Uterus (tissue), 2 donors: ENCODE measurements at regions not wholly inside any gene's neighbourhood (a gene's known extent, or its start where the extent isn't known, plus 50 kb on each side); places are given as distances from the start of the nearest gene placed in this dataset.

ENCODE experiments used
- POLR2A ChIP-seq, 2 donors: fragments of 450-650 bp; IDR thresholded peaks; one replicate each; pipeline ENCODE4 v1.6.1; 2016; ENCODE audit warnings: antibody characterized with exemption in 2 of 2, mild to moderate bottlenecking in 1 of 2, moderate library complexity in 1 of 2
- TF ChIP-seq, protein P1 (sequence below), 4 experiments: fragments of 200-600 bp in 2 of 4; fragments of 450-650 bp in 2 of 4; sonication (generic) in 2 of 4; IDR thresholded peaks; one replicate each; pipeline ENCODE4 v1.5.1; 2016 to 2019; ENCODE audit warnings: antibody characterized with exemption in 4 of 4, mild to moderate bottlenecking in 2 of 4, moderate library complexity in 1 of 4

DNA sequence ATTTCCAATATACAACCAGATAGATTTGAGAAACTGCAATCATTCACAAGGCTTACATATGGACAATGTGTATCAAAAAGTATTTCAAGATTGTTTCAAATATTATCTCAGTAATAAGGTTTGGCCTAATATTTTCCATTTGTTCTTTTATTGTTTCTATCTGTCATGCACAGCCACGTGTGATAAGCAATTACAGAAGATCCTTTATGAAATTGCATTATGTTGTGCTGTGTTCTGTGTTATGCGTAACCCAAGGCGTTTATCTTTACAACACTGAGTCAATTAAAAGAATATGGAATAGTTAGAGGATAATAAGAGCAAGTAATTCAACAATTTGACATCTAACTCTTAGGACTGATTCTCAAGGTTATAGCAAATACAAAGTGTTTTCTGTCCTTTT lies 1009.3 kb upstream of the PRMT6 start:
- TF ChIP-seq, protein P1, sequence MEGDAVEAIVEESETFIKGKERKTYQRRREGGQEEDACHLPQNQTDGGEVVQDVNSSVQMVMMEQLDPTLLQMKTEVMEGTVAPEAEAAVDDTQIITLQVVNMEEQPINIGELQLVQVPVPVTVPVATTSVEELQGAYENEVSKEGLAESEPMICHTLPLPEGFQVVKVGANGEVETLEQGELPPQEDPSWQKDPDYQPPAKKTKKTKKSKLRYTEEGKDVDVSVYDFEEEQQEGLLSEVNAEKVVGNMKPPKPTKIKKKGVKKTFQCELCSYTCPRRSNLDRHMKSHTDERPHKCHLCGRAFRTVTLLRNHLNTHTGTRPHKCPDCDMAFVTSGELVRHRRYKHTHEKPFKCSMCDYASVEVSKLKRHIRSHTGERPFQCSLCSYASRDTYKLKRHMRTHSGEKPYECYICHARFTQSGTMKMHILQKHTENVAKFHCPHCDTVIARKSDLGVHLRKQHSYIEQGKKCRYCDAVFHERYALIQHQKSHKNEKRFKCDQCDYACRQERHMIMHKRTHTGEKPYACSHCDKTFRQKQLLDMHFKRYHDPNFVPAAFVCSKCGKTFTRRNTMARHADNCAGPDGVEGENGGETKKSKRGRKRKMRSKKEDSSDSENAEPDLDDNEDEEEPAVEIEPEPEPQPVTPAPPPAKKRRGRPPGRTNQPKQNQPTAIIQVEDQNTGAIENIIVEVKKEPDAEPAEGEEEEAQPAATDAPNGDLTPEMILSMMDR (IDR thresholded peaks at IDR 0.05) = no peak
- TF ChIP-seq POLR2A (IDR thresholded peaks at IDR 0.05) = no peak
